NCI-H187 (cell line): ENCODE measurements at regions not wholly inside any gene's neighbourhood (a gene's known extent, or its start where the extent isn't known, plus 50 kb on each side); places are given as distances from the start of the nearest gene placed in this dataset.
"Not testable (repeated sequence)": the region's sequence is repeated elsewhere in the genome, so short reads cannot be mapped to it uniquely, and the experiment has no call there.

ENCODE experiments used
- DNase-seq, 2 experiments: peaks; one replicate each; lab custom pipeline; 2025; lab: John Stamatoyannopoulos, UW

DNA sequence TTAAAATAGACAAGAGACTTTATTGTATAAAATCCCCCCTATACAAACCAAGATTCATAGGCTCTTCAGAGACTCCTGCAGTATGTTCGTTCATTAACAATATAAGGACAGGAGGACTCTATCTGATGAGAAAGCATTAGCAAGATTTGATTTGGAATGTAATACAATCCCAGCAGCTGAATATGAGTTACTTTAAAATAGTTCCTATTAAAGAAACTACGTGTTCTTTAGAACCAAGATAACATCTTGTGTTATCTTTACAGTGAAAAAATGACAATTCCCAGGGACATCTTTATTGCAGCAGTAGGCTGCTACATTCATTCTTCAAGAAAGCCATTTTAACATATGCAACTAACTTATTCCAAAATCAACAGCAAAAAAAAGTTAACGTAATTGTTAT, 1360.1 kb upstream of the GJE1 start:
- DNase-seq, result no peak

DNA sequence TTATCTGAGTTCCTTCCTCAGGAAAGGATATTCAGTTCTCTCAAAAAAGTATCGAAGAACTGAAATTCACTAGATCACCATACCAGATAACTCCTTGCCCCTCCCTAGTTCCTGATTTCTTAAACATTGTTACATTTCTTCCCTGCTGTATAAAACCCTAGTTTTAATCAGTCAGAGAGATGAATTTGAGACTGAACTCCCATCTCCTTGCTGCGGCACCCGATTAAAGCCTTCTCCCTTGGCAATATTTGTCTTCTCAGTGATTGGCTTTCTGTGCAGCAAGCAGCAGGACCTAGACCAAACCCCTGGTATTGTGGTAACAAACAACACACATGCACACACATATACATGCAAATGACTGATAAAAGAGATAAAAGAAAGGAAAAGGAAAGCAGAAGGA, 1364.6 kb upstream of the GJE1 start:
- DNase-seq, result no peak

DNA sequence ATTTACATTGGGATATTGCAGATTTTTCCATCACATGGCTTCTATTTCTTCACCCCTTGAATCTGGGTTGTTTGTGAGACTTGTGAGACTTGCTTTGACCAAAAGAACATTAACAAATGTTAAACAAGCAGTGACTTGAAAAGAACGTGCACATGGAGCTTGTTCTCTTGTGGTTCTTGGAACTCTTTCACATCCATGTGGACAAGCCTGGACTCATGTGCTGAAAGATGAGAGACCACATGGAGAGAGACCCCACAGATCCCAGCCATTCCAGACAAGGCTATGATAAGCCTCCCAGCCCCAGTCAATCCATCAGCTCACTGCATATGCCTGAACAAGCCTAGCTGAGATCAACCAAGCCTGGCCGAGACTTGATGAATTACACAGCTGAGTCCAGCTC, 1365.7 kb upstream of the GJE1 start:
- no peak for DNase-seq

DNA sequence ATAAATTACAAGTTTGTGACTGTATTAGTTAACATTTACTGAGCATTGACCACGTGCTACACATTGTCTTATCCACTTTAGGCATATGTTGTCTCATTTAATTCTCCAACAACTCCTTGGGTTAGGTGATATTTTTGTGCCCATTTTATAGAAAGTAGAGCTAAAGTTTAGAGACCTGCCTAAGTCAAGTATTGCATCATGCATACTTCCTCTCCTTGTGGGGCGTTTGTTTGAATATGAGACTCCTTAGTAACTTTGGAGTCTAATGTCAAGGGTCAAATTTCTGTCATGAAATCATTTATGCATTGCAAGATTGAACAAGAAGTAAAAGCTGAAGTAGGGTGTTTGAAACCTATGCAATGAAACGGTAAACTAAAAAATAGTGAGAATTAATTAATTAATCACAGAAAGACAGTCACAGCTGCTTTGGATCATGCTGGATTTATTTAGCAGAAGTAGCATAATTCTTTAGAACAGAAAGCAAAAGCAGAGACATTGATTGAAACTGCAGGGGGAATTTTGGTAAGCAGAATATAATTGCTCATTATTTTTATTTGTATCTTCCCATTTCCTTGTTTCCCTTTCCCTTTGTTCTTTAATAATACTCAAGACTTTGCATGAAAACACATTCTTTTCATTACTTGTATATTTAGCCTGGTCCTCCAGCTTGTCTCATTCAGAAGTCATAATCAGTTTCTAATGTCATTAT, 1374.4 kb upstream of the GJE1 start:
- no peak for DNase-seq

DNA sequence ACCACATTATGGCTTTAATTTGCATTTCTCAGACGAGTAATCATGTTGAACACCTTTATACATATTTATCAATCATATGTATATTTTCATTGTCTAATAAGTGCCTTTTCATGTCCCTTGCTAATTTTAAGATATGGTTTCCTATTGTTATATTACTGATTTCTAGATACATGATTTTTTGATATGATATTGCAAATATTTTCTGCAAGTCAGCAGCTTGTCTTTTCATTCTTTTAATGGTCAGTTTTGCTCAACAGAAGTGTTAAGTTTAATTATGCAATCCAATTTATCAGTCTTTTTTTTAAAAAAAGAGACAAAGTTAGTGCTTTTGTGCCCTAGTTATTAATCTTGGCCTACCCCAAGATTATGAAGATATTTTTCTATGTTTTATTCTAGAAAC, 1377.8 kb upstream of the CITED2 start:
- DNase-seq, result no peak

DNA sequence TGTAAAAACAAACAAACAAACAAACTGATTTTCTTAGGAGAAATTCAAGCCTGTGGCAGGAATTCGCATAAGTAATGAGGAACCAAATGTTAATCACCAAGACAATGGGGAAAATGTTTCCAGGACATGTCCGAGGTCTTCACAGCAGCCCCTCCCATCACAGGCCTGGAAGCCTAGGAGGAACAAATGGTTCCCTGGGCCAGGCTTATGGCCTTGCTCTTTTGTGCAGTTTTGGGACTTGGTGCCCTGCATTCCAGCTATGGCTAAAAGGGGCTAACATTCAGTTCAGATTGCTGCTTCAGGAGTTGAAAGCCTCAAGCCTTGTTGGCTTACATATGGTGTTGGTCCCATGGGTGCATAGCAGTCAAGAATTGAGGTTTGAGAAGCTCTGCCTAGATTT, 1372.7 kb upstream of the CITED2 start:
- no peak for DNase-seq

DNA sequence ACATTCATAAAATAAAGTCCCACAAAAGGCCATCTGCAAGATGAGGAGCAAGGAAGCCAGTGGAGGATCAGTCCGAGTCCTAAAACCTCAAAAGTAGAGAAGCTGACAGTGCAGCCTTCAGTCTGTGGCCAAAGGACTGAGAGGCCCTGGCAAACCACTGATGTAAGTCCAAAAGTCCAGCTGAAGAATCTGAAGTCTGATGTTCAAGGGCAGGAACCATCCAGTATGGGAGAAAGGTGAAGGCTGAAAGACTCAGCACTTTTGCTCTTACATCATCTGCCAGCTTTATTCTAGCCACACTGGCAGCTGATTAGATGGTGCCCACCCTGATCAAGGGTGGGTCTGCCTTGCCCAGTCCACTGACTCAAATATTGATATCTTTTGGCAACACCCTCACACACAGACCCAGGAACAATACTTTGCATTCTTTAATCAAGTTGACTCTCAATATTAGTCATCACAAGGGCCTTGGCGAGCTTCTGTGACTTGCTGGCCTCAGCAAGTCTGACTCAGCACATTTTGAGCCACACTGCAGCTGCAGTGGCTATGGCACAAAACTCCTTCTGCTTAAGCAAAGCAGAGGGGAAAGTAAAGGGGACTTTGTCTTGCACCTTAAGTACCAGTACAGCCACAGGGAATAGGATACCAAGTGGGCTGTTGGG, 1370.3 kb upstream of the CITED2 start:
- DNase-seq, result no peak

DNA sequence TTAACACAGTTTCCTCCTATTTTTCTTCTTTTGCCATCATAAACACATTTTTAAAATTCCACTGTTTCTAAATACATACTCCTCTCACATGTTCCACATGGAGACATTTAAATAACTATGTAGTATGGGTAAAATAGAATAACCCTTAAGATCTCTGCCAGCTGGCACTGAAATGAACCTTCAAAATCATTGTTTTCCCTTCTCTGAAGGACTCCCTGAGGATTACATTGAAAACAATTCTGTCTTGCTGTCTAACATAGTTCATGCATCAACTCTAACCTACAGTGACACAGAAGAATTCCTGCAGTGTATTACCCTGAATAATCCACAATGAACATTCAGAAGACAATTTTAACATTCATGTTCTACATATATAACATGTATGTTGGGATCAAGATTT, 1361.8 kb upstream of the CITED2 start:
- DNase-seq, result no peak

DNA sequence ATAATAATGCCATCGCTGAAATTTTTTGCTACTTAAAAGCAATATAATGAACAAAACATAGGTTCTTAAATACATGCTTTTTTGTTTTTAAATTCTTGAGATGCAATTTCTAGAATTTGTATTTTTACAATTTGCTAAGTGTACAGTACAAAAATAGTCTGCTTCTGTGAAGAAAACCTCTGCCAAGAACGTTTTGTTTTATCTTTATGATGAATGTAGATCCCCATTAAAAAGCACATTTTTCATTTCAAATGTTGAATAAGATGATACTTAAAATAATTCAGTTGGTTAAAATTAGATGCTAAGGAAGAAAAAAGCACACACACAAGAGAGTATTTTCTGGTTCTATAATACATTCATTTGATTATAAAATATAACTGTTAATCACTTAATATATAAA, 1358.5 kb upstream of the CITED2 start:
- DNase-seq, result no peak

DNA sequence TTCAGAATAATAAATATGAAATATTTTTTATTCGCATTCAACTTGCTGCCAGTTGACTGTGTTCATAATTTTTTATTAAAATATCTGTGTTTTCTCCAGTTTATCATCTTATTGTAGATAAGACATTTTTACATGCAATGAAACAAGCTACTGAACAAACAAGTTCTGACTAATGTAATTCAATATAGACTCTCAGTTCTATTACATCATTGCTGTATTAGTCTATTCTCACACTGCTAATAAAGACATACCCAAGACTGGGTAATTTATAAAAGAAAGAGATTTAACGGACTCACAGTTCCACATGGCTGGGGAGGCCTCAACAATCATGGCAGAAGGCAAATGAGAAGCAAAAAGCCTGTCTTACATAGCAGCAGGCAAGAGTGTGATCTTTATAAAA, 1357.7 kb upstream of the CITED2 start:
- DNase-seq, result no peak

DNA sequence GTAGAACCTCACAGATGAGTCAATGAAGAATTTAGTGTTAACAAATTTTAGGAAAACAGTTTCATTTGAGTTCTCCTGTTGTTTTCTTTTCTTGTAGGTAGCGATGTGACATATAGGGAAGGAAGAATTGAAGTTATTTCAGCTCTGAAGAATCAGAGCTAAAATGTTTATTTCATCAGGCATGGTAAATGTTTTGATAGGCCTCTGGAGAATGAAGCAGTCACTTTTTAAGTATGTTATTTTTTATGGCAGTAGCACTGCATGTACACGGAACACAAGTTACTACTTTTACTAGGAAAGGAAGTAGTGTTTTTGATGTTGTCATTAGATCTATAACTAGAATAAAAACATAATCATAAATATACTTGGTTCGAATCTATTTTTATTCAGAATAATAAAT, 1357.3 kb upstream of the CITED2 start:
- no peak for DNase-seq

DNA sequence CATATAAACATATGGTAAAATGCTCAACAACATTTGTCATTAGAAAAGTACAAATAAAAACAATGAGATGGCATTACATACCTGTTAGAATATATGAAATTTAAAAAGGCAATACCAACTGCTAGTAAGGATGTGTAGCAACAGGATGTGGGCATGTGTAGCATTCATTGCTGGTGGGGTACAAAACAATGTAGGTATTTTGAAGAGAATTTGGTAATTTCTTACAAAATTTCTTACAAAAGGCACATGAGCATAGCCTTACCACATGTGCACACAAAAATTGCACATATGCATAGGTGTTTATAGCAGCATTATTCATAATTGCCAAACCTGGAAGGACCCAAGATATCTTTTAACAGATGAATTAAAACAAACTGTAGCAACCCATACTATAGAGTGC, 1355.1 kb upstream of the CITED2 start:
- no peak for DNase-seq

DNA sequence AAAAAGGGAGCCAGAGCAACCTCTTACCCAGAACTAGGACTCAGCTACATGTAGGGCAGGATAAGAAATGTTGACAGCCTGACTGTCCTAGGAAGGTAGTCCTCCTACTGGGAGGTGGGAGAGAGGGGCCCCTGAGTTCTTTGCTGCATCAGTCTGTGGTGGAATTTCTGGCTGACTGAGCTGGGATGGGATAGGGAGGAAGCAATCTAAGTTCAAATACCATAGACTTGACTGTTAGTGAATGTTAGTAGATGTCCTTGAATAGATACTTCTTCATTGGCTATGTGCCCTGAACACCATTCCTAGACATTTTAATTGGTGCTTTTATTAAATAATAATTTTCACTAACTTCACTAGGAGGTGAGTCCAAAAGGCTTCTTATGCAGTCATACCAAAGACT, 1343.6 kb upstream of the CITED2 start:
- DNase-seq, result no peak

DNA sequence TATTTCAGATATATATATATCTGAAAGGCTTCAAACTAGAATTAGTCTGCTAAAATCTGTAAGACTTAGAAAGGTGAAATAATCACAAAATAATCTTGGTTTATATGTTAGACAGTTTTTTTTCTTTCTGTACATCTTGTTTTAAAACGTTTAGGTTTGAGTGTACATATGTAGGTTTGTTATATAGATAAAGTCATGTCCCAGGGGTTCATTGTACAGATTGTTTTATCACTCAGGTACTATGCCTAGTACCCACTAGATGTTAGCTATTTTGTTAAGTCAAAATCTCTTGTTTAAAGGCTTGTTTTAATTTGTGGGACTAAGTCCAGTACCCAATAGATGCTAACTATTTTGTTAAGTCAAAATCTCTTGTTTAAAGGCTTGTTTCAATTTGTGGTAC, 1339.0 kb upstream of the CITED2 start:
- no peak for DNase-seq

DNA sequence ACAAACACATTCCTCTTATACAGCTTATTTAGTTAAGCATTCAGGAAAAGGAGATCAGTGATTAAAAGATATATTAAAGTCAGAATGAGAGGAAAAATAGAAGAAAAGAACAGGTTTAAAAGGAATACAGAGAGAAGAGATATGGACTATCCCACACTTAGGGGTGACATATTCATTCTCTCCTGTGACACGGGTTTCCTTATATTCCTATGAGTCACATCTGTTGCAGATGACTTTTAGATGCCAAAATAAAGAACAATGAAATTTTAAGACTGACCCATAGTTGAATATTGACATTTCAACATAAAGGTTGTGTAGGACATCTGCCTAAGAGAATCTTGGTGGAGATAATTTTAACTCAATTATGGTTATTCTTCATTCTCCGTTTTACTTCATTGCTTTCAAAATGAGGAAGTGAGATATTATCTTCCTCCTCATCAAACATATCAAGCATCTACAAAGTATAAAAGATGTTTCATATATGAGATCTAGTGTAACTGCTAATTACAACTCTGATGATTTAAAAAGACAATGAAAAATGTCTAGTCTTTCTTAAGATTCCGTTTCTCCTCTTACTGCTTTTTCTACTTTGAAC, 1336.7 kb upstream of the CITED2 start:
- no peak for DNase-seq

DNA sequence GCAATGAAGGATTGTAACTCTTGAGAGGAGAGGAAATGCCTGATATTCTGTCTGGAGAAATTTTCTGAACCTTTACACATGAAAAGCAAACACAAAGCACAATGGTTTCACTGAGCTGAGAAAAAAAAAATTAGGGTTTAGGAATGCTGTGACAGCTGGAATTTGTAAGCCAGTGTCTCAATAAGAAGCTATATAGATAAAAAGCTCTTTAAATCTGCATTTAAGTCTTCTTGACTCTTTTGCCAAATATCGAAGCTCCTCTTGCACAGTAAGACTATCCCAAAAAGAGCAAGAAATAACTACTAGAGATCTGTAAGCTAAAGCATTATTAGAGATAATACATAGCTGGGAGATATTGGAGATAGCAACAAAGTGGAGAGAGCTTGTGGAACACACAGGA, 1334.0 kb upstream of the CITED2 start:
- DNase-seq, result no peak

DNA sequence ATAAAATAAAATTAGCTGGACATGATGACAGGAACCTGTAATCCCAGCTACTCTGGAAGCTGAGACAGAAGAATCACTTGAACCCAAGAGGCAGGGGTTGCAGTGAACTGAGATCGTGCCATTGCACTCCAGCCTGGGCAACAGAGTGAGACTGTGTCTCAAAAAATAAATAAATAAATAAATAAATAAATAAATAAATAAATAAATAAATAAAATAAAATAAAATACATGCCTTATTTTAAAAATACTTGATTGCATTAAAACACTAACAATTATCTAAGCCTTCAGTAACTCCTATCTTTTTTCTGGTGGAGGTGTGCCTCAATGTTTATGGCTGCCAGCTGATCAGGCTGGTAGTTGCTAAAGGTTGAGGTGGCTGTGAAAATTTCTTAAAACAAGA, 1329.6 kb upstream of the CITED2 start:
- DNase-seq, result not testable (repeated sequence)

DNA sequence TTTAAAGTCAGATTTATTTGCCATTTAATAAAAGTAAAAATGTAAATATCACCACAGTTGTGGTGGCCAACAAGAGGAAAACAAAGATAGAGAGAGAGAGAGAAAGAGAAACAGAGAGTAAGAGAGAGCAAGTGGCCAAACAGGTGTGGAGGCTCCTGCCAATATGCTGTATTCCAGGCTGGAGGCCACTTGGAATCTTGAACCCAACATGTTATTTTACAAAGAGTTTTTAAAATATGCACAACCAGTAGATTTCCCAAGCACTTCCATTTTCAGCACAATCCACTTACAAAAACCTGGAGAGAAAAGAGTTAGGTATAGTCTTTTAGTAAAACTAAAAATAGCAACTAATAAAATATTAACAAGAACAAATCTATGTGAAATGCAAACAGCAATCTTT, 1323.1 kb upstream of the CITED2 start:
- no peak for DNase-seq

DNA sequence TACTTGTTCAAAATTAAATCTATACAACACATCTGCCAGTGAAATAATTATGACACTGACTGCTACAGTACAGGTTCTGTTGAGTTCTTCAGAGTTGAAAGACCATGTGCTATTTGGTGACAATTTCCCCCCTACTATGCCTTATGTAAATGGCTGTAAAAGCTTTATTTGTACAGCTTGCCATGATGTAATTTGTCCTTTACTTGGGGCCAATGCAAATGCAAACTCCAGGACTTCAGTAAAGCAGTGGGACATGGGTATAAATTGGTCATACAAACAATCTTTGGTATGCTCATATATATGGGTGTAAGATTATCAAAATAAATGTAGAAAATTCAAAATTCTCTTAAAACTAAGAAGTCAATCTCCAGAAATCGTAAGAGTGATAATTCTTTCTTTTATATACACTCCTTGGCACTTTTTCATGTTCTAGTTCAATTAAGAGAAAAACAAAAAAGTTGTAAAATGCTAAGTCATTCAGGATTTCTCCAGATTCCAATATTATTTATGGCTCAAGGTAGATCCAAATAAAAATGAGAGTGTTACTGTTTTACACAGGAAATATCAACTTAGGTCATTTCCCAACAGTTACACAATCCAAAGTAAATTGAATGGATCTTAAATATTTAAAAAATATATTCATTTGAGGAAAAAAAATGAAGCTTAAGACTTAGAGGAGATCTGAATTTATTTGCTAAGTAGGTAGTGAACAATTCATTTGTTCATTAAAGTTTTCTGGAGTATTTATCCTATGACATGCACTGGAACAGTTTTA, 1310.5 kb upstream of the CITED2 start:
- no peak for DNase-seq

DNA sequence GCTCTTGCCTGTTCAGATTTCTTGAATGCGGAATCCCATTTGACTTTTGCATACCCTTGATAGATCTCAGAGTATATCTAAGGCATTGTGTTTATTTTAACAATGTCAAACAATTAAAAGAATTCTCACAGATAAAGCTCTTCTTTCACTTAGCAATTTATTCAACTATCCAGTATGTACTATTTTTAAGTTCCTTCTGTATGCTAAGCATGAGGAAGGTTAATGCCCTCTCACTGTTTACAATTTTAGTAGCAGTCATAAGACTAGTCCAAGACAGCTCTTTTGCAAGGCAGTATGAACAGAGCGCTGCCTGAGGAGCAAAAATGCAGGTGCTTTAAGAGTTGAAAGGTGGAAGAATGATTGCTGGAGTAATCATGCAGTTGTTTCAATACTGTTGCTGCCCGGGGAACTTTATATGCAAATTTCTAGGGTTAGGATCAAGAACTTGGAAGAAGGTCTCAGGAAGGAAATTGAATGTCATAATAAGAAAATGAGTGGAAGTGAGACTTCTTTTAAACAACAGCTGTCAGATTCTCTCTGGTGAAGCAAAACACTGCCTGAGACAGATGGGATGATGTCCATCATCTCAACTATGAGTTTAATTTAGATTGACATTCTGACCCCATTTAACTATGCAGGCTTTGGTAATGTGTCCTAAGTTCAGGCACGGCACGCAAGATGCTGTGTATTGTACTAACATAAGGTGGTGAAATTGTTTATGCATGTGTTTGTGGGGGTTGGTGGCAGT, 1303.5 kb upstream of the CITED2 start:
- no peak for DNase-seq

DNA sequence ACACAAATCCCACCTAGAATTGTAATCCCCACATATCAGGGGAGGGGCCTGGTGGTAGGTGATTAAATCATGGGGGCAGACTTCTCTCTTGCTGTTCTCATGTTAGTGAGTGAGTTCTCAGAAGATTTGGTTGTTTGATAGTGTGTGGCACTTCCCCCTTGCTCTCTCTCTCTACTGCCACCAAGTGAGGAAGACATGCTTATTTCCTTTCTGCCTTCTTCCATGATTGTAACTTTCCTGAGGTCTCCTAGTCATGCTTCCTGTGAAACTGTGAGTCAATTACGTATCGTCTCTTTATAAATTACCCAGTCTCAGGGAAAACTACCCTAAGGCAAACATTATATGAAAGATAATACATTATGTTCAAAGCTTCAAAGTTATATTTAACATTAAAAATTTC, 1297.5 kb upstream of the CITED2 start:
- no peak for DNase-seq

DNA sequence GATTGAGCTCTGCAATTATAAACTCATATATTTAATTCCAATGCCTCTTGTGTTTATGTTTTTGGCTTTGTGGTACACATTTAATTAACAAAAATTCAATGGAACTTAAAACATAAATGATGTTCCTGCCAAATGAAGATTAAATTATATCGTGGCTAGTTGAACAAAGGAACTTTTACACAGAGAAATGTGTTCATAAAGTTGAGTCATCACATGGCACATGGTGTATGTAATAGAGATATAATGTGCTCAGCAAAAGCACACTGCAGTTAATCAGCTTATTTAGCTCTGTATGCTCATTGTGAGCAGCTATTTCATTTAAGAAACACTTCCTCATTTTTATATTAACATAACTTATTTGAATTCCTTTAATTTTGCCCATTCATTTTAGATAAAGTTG, 1295.6 kb upstream of the CITED2 start:
- DNase-seq, result no peak
